ENCODE measurements at regions not wholly inside any gene's neighbourhood (a gene's known extent, or its start where the extent isn't known, plus 50 kb on each side); places are given as distances from the start of the nearest gene placed in this dataset.
"Not testable (repeated sequence)": the region's sequence is repeated elsewhere in the genome, so short reads cannot be mapped to it uniquely, and the experiment has no call there.

- DNase-seq (ENCODE audit: low read depth, low spot score); H3K9ac ChIP-seq (ENCODE audit: control insufficient read depth, insufficient read depth, low read length); ATAC-seq; H2AFZ ChIP-seq (ENCODE audit: control insufficient read depth, low read depth, low read length); H3K27me3 ChIP-seq (replicated peaks in 1 of 2; ENCODE audit: control insufficient read depth in 2 of 2, insufficient read depth in 2 of 2, low read length in 1 of 2); FAIRE-seq; H3K4me1 ChIP-seq (ENCODE audit: control insufficient read depth, insufficient read depth, low read length); H4K20me1 ChIP-seq (ENCODE audit: control insufficient read depth, insufficient read depth); H3K36me3 ChIP-seq (ENCODE audit: control insufficient read depth in 2 of 2, insufficient read depth in 2 of 2, low read length in 1 of 2); in situ Hi-C loops (cut with MboI); H3K4me2 ChIP-seq (ENCODE audit: control insufficient read depth, insufficient read depth); RAD21 ChIA-PET (ENCODE audit: unreplicated experiment); H3K27ac ChIP-seq (ENCODE audit: control insufficient read depth, insufficient read depth); H3K9me3 ChIP-seq (replicated peaks; ENCODE audit: control insufficient read depth, insufficient read depth, low read length); intact Hi-C loops (cut with micrococcal nuclease; ENCODE audit: unreplicated experiment); BruUV-seq (replicated peaks); POLR2A ChIA-PET; CTCF ChIA-PET; H3K4me3 ChIP-seq; H3K79me2 ChIP-seq (ENCODE audit: control insufficient read depth, insufficient read depth, low read length): not testable (repeated sequence)
- SMC1A ChIA-PET (ENCODE audit: uncharacterized antibody, unreplicated experiment): interaction anchor here (1.2 kb wide), 1 partner anchor 8 kb away, joined by 4 read pairs; no protein-coding TSS in a partner anchor
- 50% methylated on average over 13 of the region's 13 CpGs for WGBS (ENCODE audit: insufficient coverage, insufficient replicate concordance, low lambda C conversion rate, missing lambda C conversion rate)
Observed at GRCh38 chr3:148525621-148526020, 172.1 kb upstream of the AGTR1 start.

GRCh38 chr3:148528024-148528423 lies 169.7 kb upstream of the AGTR1 start:
- TF ChIP-seq TBL1XR1 (IDR thresholded peaks at IDR 0.05; ENCODE audit: low read depth, low read length): no peak

GRCh38 chr3:148531836-148532235 lies 165.9 kb upstream of the AGTR1 start:
- no peaks in the 10 kb centered on the region for H4K20me1 ChIP-seq (ENCODE audit: control insufficient read depth, insufficient read depth)
- ChIA-PET POLR2A (no interaction called here), CTCF (no interaction called here), RAD21 (ENCODE audit: unreplicated experiment) (no interaction called here), SMC1A (ENCODE audit: uncharacterized antibody, unreplicated experiment) (no interaction called here)
- TF ChIP-seq RB1 (IDR thresholded peaks at IDR 0.05; ENCODE audit: borderline replicate concordance) (no peak), CHD2 (IDR thresholded peaks at IDR 0.05; ENCODE audit: borderline replicate concordance, low read depth, low read length) (no peak), NRF1 (conservative IDR thresholded peaks at IDR 0.05; ENCODE audit: low read depth, low read length) (no peak), BCL11A (IDR thresholded peaks at IDR 0.05; ENCODE audit: low read depth, low read length) (no peak)
- H3K4me3 ChIP-seq: no peak overlapping the region
- in situ Hi-C loops (cut with MboI) (no loop called here), intact Hi-C loops (cut with micrococcal nuclease; ENCODE audit: unreplicated experiment) (no loop called here)
- no peak overlapping the region for H2AFZ ChIP-seq (ENCODE audit: control insufficient read depth, low read depth, low read length)
- H3K27me3 ChIP-seq (replicated peaks in 1 of 2; ENCODE audit: control insufficient read depth in 2 of 2, insufficient read depth in 2 of 2, low read length in 1 of 2): no peaks in the 10 kb centered on the region
- no peaks in the 10 kb centered on the region for H3K79me2 ChIP-seq (ENCODE audit: control insufficient read depth, insufficient read depth, low read length)
- H3K36me3 ChIP-seq (ENCODE audit: control insufficient read depth in 2 of 2, insufficient read depth in 2 of 2, low read length in 1 of 2): no peaks in the 10 kb centered on the region
- DNase-seq (ENCODE audit: low read depth, low spot score): no peak
- BruUV-seq (replicated peaks): no TSS peak
- H3K4me2 ChIP-seq (ENCODE audit: control insufficient read depth, insufficient read depth): no peak overlapping the region
- ATAC-seq: no peak
- no peak overlapping the region for H3K9ac ChIP-seq (ENCODE audit: control insufficient read depth, insufficient read depth, low read length)
- FAIRE-seq: no peak
- H3K9me3 ChIP-seq (replicated peaks; ENCODE audit: control insufficient read depth, insufficient read depth, low read length): no peaks in the 10 kb centered on the region
- WGBS (ENCODE audit: insufficient coverage, insufficient replicate concordance, low lambda C conversion rate, missing lambda C conversion rate): 48% methylated on average over 2 of the region's 2 CpGs
- H3K27ac ChIP-seq (ENCODE audit: control insufficient read depth, insufficient read depth): no peak overlapping the region
- no peaks in the 10 kb centered on the region for H3K4me1 ChIP-seq (ENCODE audit: control insufficient read depth, insufficient read depth, low read length)

More at GRCh38 chr3:148528024-148528423, 169.7 kb upstream of the AGTR1 start:
- in situ Hi-C loops (cut with MboI) (no loop called here), intact Hi-C loops (cut with micrococcal nuclease; ENCODE audit: unreplicated experiment) (no loop called here)
- ATAC-seq (no peak), DNase-seq (ENCODE audit: low read depth, low spot score) (no peak), FAIRE-seq (no peak)
- SMC1A ChIA-PET (ENCODE audit: uncharacterized antibody, unreplicated experiment): no interaction called here
- Histone ChIP-seq H3K4me3 (no peak overlapping the region), H3K9me3 (replicated peaks; ENCODE audit: control insufficient read depth, insufficient read depth, low read length) (no peaks in the 10 kb centered on the region), H3K4me2 (ENCODE audit: control insufficient read depth, insufficient read depth) (no peak overlapping the region), H2AFZ (ENCODE audit: control insufficient read depth, low read depth, low read length) (no peak overlapping the region), H3K36me3 (ENCODE audit: control insufficient read depth in 2 of 2, insufficient read depth in 2 of 2, low read length in 1 of 2) (no peaks in the 10 kb centered on the region), H3K27ac (ENCODE audit: control insufficient read depth, insufficient read depth) (no peak overlapping the region), H3K9ac (ENCODE audit: control insufficient read depth, insufficient read depth, low read length) (no peak overlapping the region), H3K79me2 (ENCODE audit: control insufficient read depth, insufficient read depth, low read length) (no peaks in the 10 kb centered on the region), H3K27me3 (replicated peaks in 1 of 2; ENCODE audit: control insufficient read depth in 2 of 2, insufficient read depth in 2 of 2, low read length in 1 of 2) (no peaks in the 10 kb centered on the region), H4K20me1 (ENCODE audit: control insufficient read depth, insufficient read depth) (no peaks in the 10 kb centered on the region), H3K4me1 (ENCODE audit: control insufficient read depth, insufficient read depth, low read length) (no peaks in the 10 kb centered on the region)
- RAD21 ChIA-PET (ENCODE audit: unreplicated experiment): no interaction called here
- POLR2A ChIA-PET: no interaction called here
- BruUV-seq (replicated peaks): no TSS peak
- CTCF ChIA-PET: no interaction called here
